MCF 10A (cell line): ENCODE measurements at regions not wholly inside any gene's neighbourhood (a gene's known extent, or its start where the extent isn't known, plus 50 kb on each side); places are given as distances from the start of the nearest gene placed in this dataset.

Experiments used
- BruUV-seq: library from RNA; stranded (reverse); fragments of 400-500 nt; replicated peaks from 2 replicates; lab custom pipeline; 2021; lab: Mats Ljungman, UMichigan
- CTCF ChIA-PET: fragments of 300-600 bp; sonication (Branson Sonifier 250); formaldehyde crosslinking; extraction: SDS; loops from one replicate; lab custom pipeline; 2021; ENCODE audit warnings: antibody characterized with exemption, inconsistent platforms; lab: Yijun Ruan, JAX
- POLR2A ChIA-PET: fragments of 300-600, 350-650 bp; sonication (Branson Sonifier 250); formaldehyde crosslinking; extraction: SDS; loops from one replicate; lab custom pipeline; 2020; ENCODE audit warnings: antibody characterized with exemption, inconsistent platforms; lab: Yijun Ruan, JAX
- DNase-seq: peaks from one replicate; pipeline ENCODE4 v3.0.0-alpha.2; 2018; ENCODE audit not compliant: unreplicated experiment
- H3K27ac Mint-ChIP-seq: one replicate; pipeline ENCODE4 v1.8.0; 2022; ENCODE audit warnings: mild to moderate bottlenecking, low read depth, mixed read lengths; ENCODE audit not compliant: unreplicated experiment
- H3K27me3 Mint-ChIP-seq: one replicate; pipeline ENCODE4 v1.8.0; 2022; ENCODE audit warnings: mixed read lengths; ENCODE audit not compliant: insufficient read depth, unreplicated experiment
- H3K36me3 Mint-ChIP-seq: one replicate; pipeline ENCODE4 v1.8.0; 2022; ENCODE audit warnings: mild to moderate bottlenecking, moderate library complexity, mixed read lengths; ENCODE audit not compliant: insufficient read depth, unreplicated experiment
- H3K4me1 Mint-ChIP-seq: one replicate; pipeline ENCODE4 v1.8.0; 2022; ENCODE audit warnings: mixed read lengths; ENCODE audit not compliant: insufficient read depth, unreplicated experiment
- H3K4me3 Mint-ChIP-seq: one replicate; pipeline ENCODE4 v1.8.0; 2022; ENCODE audit warnings: mild to moderate bottlenecking, moderate library complexity, mixed read lengths; ENCODE audit not compliant: unreplicated experiment
- H3K9me3 Mint-ChIP-seq: one replicate; pipeline ENCODE4 v1.8.0; 2022; ENCODE audit warnings: mixed read lengths; ENCODE audit not compliant: unreplicated experiment
- CTCF ChIP-seq: fragments of 200-600 bp; IDR thresholded peaks from one replicate; pipeline ENCODE4 v1.8.0; 2022; ENCODE audit warnings: antibody characterized with exemption, mild to moderate bottlenecking; ENCODE audit not compliant: unreplicated experiment
- intact Hi-C: fragments of 100-400 bp; cut with micrococcal nuclease; formaldehyde crosslinking; loops from 2 replicates; pipeline ENCODE4 v1.14.1; 2022

GRCh38 chr11:95653099-95653498 lies 136.5 kb downstream of the FAM76B start:
- intact Hi-C loops = no loop called here
- POLR2A ChIA-PET = interaction anchor here (0.6 kb wide), 1 partner anchor 276 kb away, joined by 3 read pairs; no protein-coding TSS in a partner anchor
- H3K4me3 Mint-ChIP-seq = no peak overlapping the region
- TF ChIP-seq CTCF = no peak
- H3K36me3 Mint-ChIP-seq = no peaks in the 10 kb centered on the region
- H3K9me3 Mint-ChIP-seq = no peaks in the 10 kb centered on the region
- no peak for DNase-seq
- H3K27me3 Mint-ChIP-seq = no peaks in the 10 kb centered on the region
- no TSS peak for BruUV-seq
- H3K27ac Mint-ChIP-seq = no peak overlapping the region
- CTCF ChIA-PET = interaction anchor here (0.5 kb wide), 1 partner anchor 502 kb away, joined by 3 read pairs; no protein-coding TSS in a partner anchor
- H3K4me1 Mint-ChIP-seq = no peaks in the 10 kb centered on the region

- no peak overlapping the region for H3K4me3 Mint-ChIP-seq
- H3K36me3 Mint-ChIP-seq = no peaks in the 10 kb centered on the region
- CTCF ChIA-PET = no interaction called here
- POLR2A ChIA-PET = no interaction called here
- no peaks in the 10 kb centered on the region for H3K27me3 Mint-ChIP-seq
- intact Hi-C loops = no loop called here
- TF ChIP-seq CTCF = no peak
- no peak overlapping the region for H3K27ac Mint-ChIP-seq
- no peak for DNase-seq
- peaks cover 7% of the 10 kb centered on the region for H3K4me1 Mint-ChIP-seq
- no peaks in the 10 kb centered on the region for H3K9me3 Mint-ChIP-seq
- BruUV-seq = no TSS peak
Observed at GRCh38 chr11:95652002-95652472, 137.5 kb downstream of the FAM76B start.

GRCh38 chr11:95650276-95650675 lies 139.3 kb downstream of the FAM76B start:
- no peak overlapping the region for H3K4me3 Mint-ChIP-seq
- no peaks in the 10 kb centered on the region for H3K36me3 Mint-ChIP-seq
- no peaks in the 10 kb centered on the region for H3K9me3 Mint-ChIP-seq
- H3K27me3 Mint-ChIP-seq = no peaks in the 10 kb centered on the region
- no peak for TF ChIP-seq CTCF
- ChIA-PET CTCF (interaction anchor here (0.6 to 1.6 kb wide), 3 partner anchors 18 to 928 kb away, joined by 3 to 4 read pairs (median 3); no protein-coding TSS in a partner anchor), POLR2A (no interaction called here)
- intact Hi-C loops = no loop called here
- H3K4me1 Mint-ChIP-seq = peaks cover 7% of the 10 kb centered on the region
- no peak for DNase-seq
- BruUV-seq = no TSS peak
- H3K27ac Mint-ChIP-seq = no peak overlapping the region

GRCh38 chr11:95647871-95648270 lies 141.7 kb downstream of the FAM76B start:
- TF ChIP-seq CTCF = no peak
- no TSS peak for BruUV-seq
- no peak for DNase-seq
- H3K27me3 Mint-ChIP-seq = no peaks in the 10 kb centered on the region
- H3K27ac Mint-ChIP-seq = peak overlapping the region; percentile 7
- H3K4me3 Mint-ChIP-seq = no peak overlapping the region
- no peaks in the 10 kb centered on the region for H3K36me3 Mint-ChIP-seq
- peaks cover 7% of the 10 kb centered on the region for H3K4me1 Mint-ChIP-seq
- CTCF ChIA-PET = no interaction called here
- POLR2A ChIA-PET = no interaction called here
- intact Hi-C loops = no loop called here
- no peaks in the 10 kb centered on the region for H3K9me3 Mint-ChIP-seq
